Lower lobe of right lung (tissue), 2 donors: ENCODE measurements at regions not wholly inside any gene's neighbourhood (a gene's known extent, or its start where the extent isn't known, plus 50 kb on each side); places are given as distances from the start of the nearest gene placed in this dataset.

Source experiments
- ATAC-seq, 2 donors: fragments of 200-7000 bp; cut with Tn5 transposase; one replicate each; pipeline ENCODE4 v1.9.1; 2020 to 2022; ENCODE audit warnings: mild to moderate bottlenecking in 2 of 2, moderate library complexity in 2 of 2
- DNase-seq: peaks from one replicate; pipeline ENCODE4 v3.0.0-alpha.2; 2020
- H3K27ac ChIP-seq: fragments of 200-600 bp; one replicate; pipeline ENCODE4 v1.8.0; 2022
- H3K27me3 ChIP-seq: fragments of 200-600 bp; one replicate; pipeline ENCODE4 v1.8.0; 2022; ENCODE audit warnings: low read depth
- H3K36me3 ChIP-seq: fragments of 200-600 bp; one replicate; pipeline ENCODE4 v1.8.0; 2022; ENCODE audit warnings: mild to moderate bottlenecking
- H3K4me1 ChIP-seq: fragments of 200-600 bp; one replicate; pipeline ENCODE4 v1.8.0; 2022
- H3K4me3 ChIP-seq: fragments of 200-600 bp; one replicate; pipeline ENCODE4 v1.8.0; 2022; ENCODE audit warnings: mild to moderate bottlenecking
- H3K9me3 ChIP-seq: fragments of 200-600 bp; one replicate; pipeline ENCODE4 v1.8.0; 2022
- intact Hi-C: fragments of 100-400 bp; cut with DNase I; formaldehyde crosslinking; loops from one replicate; pipeline ENCODE4 v1.11.0; 2022
- TF ChIP-seq, protein P1 (sequence below): fragments of 200-600 bp; IDR thresholded peaks from one replicate; pipeline ENCODE4 v1.8.0; 2022; ENCODE audit warnings: antibody characterized with exemption, mild to moderate bottlenecking
- donor health status: DM: no; HTN: yes; CAD: no; lungs with severe emphysema.

DNA sequence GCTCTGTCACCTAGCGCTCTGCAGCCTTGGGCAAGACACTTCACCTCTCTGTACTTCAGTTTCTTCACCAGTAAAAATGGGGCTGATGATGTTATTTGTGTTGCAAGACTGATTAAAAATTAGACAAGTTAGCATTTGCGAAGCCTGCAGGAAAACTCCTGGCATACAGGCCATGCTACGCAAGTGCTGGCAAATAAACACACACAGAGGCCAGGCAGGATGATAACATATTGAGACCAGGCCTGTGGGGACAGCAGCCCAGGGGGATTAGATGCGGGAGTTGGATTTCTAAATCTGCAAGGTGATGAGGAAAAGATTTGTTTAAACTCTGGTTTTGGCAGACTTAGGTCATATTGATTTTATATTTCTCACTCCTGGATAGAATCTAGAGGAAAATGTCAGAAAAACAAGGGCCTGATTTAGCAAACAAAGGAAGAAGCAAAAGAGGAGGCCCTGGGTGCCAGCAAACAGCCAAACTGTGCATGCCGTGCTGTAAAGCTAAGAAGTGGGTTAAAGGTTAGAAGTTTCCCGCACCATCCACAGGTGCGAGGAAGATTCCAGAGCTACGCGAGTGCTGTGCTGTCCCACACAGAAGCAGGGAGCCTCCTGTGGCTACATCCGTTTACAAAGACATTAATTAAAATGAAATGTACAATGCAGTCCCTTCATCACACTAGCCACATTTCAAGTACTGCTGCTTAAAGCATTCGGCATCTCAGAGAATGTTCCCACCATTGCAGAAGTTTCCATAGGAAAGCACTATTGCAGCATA is 532.2 kb downstream of the NPHP4 start:
- H3K4me1 ChIP-seq: no peaks in the 10 kb centered on the region
- no peak overlapping the region for H3K27ac ChIP-seq
- no peaks in the 10 kb centered on the region for H3K9me3 ChIP-seq
- peaks cover 29% of the 10 kb centered on the region for H3K27me3 ChIP-seq
- intact Hi-C loops: no loop called here
- ATAC-seq (no peak), DNase-seq (no peak)
- H3K4me3 ChIP-seq: no peak overlapping the region
- TF ChIP-seq, protein P1, sequence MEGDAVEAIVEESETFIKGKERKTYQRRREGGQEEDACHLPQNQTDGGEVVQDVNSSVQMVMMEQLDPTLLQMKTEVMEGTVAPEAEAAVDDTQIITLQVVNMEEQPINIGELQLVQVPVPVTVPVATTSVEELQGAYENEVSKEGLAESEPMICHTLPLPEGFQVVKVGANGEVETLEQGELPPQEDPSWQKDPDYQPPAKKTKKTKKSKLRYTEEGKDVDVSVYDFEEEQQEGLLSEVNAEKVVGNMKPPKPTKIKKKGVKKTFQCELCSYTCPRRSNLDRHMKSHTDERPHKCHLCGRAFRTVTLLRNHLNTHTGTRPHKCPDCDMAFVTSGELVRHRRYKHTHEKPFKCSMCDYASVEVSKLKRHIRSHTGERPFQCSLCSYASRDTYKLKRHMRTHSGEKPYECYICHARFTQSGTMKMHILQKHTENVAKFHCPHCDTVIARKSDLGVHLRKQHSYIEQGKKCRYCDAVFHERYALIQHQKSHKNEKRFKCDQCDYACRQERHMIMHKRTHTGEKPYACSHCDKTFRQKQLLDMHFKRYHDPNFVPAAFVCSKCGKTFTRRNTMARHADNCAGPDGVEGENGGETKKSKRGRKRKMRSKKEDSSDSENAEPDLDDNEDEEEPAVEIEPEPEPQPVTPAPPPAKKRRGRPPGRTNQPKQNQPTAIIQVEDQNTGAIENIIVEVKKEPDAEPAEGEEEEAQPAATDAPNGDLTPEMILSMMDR: no peak
- H3K36me3 ChIP-seq: no peaks in the 10 kb centered on the region

DNA sequence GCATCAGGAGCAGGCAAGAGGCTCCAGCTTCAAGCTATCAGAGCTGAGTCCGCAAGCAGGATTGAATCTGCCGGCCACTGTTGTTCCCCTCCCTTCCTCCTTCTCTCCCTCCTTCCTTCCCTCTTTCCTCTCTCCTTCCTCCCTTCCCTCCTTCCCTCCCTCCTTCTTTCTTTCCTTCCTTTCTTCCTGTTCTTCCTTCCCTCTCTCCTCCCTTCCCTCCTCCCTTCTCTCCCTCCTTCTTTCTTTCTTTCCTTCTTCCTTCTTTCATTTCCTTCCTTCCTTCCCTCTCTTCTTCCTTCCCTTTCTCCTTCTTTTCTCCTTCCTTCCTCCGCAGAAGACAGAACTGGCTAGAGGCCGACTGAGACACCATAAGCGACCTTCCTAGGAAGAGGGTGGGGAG is 534.0 kb downstream of the NPHP4 start:
- DNase-seq: no peak
- Histone ChIP-seq H3K36me3 (no peaks in the 10 kb centered on the region), H3K4me3 (no peak overlapping the region), H3K27me3 (peaks cover 33% of the 10 kb centered on the region), H3K4me1 (no peaks in the 10 kb centered on the region), H3K9me3 (no peaks in the 10 kb centered on the region), H3K27ac (no peak overlapping the region)
- TF ChIP-seq, protein P1: no peak
- ATAC-seq: no peak
- intact Hi-C loops: no loop called here

DNA sequence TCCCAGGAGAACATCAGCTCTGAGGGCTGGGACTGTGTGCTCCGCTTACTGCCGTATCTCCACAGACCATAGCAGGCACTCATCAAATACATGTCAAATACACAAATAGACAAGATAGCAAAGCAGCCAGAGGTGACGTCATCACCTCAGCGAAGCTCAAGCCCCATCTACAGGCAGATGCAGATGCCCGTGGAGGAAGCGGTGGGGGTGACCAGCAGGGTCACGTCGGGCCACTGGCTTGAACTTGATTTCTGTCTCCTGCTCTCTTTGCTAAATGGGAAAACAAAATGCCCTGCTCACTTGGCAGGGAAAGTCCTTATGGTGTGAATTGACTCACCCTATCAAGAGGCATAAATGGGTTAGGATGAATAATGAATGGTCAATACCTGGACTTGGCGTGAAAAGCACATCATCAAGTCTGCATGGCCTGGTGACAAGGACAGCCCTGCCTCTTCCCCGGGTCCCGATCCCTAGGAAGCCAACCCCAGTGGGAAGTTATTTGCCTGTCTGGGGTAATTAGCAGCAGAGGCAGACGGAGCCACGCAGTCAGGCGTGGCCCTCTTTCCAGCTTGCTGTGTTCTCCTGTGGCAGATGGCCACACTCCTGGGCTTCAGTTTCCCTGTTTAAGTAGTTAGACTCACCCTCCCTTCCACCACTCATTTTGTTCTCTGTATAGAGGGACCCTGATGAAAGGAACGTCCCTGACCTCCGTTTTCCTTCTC is 536.0 kb downstream of the NPHP4 start:
- Histone ChIP-seq H3K27me3 (peaks cover 37% of the 10 kb centered on the region), H3K36me3 (no peaks in the 10 kb centered on the region), H3K4me3 (no peak overlapping the region), H3K27ac (no peak overlapping the region), H3K4me1 (no peaks in the 10 kb centered on the region), H3K9me3 (no peaks in the 10 kb centered on the region)
- ATAC-seq (no peak), DNase-seq (no peak)
- intact Hi-C loops: no loop called here
- TF ChIP-seq, protein P1: no peak

DNA sequence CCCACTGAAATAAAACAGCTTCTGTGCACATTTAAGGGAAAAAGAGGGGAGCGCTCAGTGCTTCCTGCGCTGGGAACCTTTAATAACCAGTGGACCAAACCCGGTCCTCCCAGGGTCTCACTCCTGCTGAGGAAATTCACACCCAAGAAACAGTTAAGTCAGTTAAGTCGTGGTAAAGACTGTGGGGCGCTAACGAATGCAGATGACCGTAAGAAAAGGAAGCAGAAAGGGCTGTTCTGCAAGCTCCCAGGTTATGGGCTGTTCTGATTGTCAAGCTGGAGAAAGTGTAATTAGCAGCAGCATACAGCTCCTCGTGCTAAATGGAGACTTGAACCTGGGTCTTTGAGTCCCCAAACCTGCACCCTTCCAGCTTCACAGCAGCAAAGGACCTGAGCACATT is 536.6 kb downstream of the NPHP4 start:
- no peak overlapping the region for H3K27ac ChIP-seq
- ATAC-seq: no peak
- intact Hi-C loops: no loop called here
- no peak overlapping the region for H3K4me3 ChIP-seq
- TF ChIP-seq, protein P1: no peak
- no peaks in the 10 kb centered on the region for H3K36me3 ChIP-seq
- no peaks in the 10 kb centered on the region for H3K9me3 ChIP-seq
- no peak for DNase-seq
- H3K4me1 ChIP-seq: no peaks in the 10 kb centered on the region
- H3K27me3 ChIP-seq: peaks cover 43% of the 10 kb centered on the region

DNA sequence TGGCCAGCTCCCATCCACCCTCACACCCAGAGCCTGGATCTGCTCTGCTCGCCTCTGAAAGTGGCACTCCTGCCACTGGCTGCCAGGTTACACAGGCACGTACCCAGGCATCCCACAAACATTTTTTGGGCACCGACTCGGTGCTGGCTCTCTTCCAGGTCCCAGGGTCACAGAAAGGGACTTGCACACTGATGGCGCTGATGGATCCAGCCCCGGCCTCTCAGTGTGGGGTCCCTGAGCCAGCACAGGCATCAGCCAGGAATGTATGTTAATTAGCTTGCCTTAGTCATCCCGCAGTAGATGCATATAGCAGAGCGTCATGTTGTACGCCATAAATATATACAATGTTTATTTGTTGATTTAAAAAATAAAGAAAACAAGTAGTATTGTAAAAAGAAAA is 537.2 kb downstream of the NPHP4 start:
- intact Hi-C loops: no loop called here
- Histone ChIP-seq H3K36me3 (no peaks in the 10 kb centered on the region), H3K4me1 (no peaks in the 10 kb centered on the region), H3K27me3 (peaks cover 44% of the 10 kb centered on the region), H3K27ac (no peak overlapping the region), H3K9me3 (no peaks in the 10 kb centered on the region), H3K4me3 (no peak overlapping the region)
- no peak for ATAC-seq
- no peak for DNase-seq
- TF ChIP-seq, protein P1: no peak
